ENCODE measurements at regions not wholly inside any gene's neighbourhood (a gene's known extent, or its start where the extent isn't known, plus 50 kb on each side); places are given as distances from the start of the nearest gene placed in this dataset.

- no peaks in the 10 kb centered on the region for H3K27me3 Mint-ChIP-seq (ENCODE audit: low read depth)
- intact Hi-C loops (cut with micrococcal nuclease): no loop called here
- H3K4me1 Mint-ChIP-seq (ENCODE audit: low read depth): peaks cover 3% of the 10 kb centered on the region
- H3K27ac Mint-ChIP-seq: no peak overlapping the region
- H3K9me3 Mint-ChIP-seq: no peaks in the 10 kb centered on the region
- CTCF ChIA-PET: interaction anchor here (0.7 kb wide), 1 partner anchor 60 kb away, joined by 4 read pairs; no protein-coding TSS in a partner anchor
- no peak for DNase-seq
- H3K36me3 Mint-ChIP-seq (ENCODE audit: low read depth): no peaks in the 10 kb centered on the region
- no peak overlapping the region for H3K4me3 Mint-ChIP-seq
These were observed 202.0 kb downstream of the GLI2 start for GRCh38 chr2:120937686-120938044.

GRCh38 chr2:120938045-120938771, 202.5 kb downstream of the GLI2 start:
- intact Hi-C loops (cut with micrococcal nuclease): no loop called here
- H3K4me1 Mint-ChIP-seq (ENCODE audit: low read depth): peaks cover 3% of the 10 kb centered on the region
- no peaks in the 10 kb centered on the region for H3K9me3 Mint-ChIP-seq
- no peak for DNase-seq
- no peaks in the 10 kb centered on the region for H3K36me3 Mint-ChIP-seq (ENCODE audit: low read depth)
- no peaks in the 10 kb centered on the region for H3K27me3 Mint-ChIP-seq (ENCODE audit: low read depth)
- H3K27ac Mint-ChIP-seq: no peak overlapping the region
- CTCF ChIA-PET: interaction anchor here (0.7 kb wide), 1 partner anchor 60 kb away, joined by 4 read pairs; no protein-coding TSS in a partner anchor
- no peak overlapping the region for H3K4me3 Mint-ChIP-seq

GRCh38 chr2:120939595-120940318, 204.1 kb downstream of the GLI2 start:
- Mint-ChIP-seq H3K4me1 (ENCODE audit: low read depth) (peaks cover 3% of the 10 kb centered on the region), H3K27me3 (ENCODE audit: low read depth) (no peaks in the 10 kb centered on the region), H3K27ac (no peak overlapping the region), H3K4me3 (no peak overlapping the region), H3K36me3 (ENCODE audit: low read depth) (no peaks in the 10 kb centered on the region), H3K9me3 (no peaks in the 10 kb centered on the region)
- intact Hi-C loops (cut with micrococcal nuclease): loop anchor here (10.0 kb wide), 1 partner anchor 245 kb away; no protein-coding TSS in a partner anchor
- CTCF ChIA-PET: no interaction called here
- no peak for DNase-seq

- no peak for DNase-seq
- no peak overlapping the region for H3K27ac Mint-ChIP-seq
- intact Hi-C loops (cut with micrococcal nuclease): loop anchor here (10.0 kb wide), 1 partner anchor 246 kb away; no protein-coding TSS in a partner anchor
- H3K27me3 Mint-ChIP-seq (ENCODE audit: low read depth): no peaks in the 10 kb centered on the region
- CTCF ChIA-PET: no interaction called here
- H3K4me3 Mint-ChIP-seq: no peak overlapping the region
- peaks cover 3% of the 10 kb centered on the region for H3K4me1 Mint-ChIP-seq (ENCODE audit: low read depth)
- H3K9me3 Mint-ChIP-seq: no peaks in the 10 kb centered on the region
- no peaks in the 10 kb centered on the region for H3K36me3 Mint-ChIP-seq (ENCODE audit: low read depth)
These were observed 204.6 kb downstream of the GLI2 start for GRCh38 chr2:120940319-120940696.

- Mint-ChIP-seq H3K4me3 (no peak overlapping the region), H3K9me3 (no peaks in the 10 kb centered on the region), H3K36me3 (ENCODE audit: low read depth) (no peaks in the 10 kb centered on the region), H3K27ac (no peak overlapping the region), H3K27me3 (ENCODE audit: low read depth) (no peaks in the 10 kb centered on the region), H3K4me1 (ENCODE audit: low read depth) (peaks cover 3% of the 10 kb centered on the region)
- intact Hi-C loops (cut with micrococcal nuclease): loop anchor here (10.0 kb wide), 1 partner anchor 246 kb away; no protein-coding TSS in a partner anchor
- CTCF ChIA-PET: no interaction called here
- no peak for DNase-seq
These were observed 205.1 kb downstream of the GLI2 start for GRCh38 chr2:120940726-120941256.

GRCh38 chr2:120941571-120942120, 206.0 kb downstream of the GLI2 start:
- Mint-ChIP-seq H3K9me3 (no peaks in the 10 kb centered on the region), H3K36me3 (ENCODE audit: low read depth) (no peaks in the 10 kb centered on the region), H3K27me3 (ENCODE audit: low read depth) (no peaks in the 10 kb centered on the region), H3K27ac (no peak overlapping the region), H3K4me1 (ENCODE audit: low read depth) (peaks cover 3% of the 10 kb centered on the region), H3K4me3 (no peak overlapping the region)
- DNase-seq: no peak
- CTCF ChIA-PET: no interaction called here
- intact Hi-C loops (cut with micrococcal nuclease): loop anchor here (10.0 kb wide), 1 partner anchor 247 kb away; no protein-coding TSS in a partner anchor

GRCh38 chr2:120942658-120943057, 207.0 kb downstream of the GLI2 start:
- Mint-ChIP-seq H3K36me3 (ENCODE audit: low read depth) (no peaks in the 10 kb centered on the region), H3K4me3 (no peak overlapping the region), H3K9me3 (no peaks in the 10 kb centered on the region), H3K4me1 (ENCODE audit: low read depth) (peaks cover 3% of the 10 kb centered on the region), H3K27ac (no peak overlapping the region), H3K27me3 (ENCODE audit: low read depth) (no peaks in the 10 kb centered on the region)
- no peak for DNase-seq
- CTCF ChIA-PET: no interaction called here
- intact Hi-C loops (cut with micrococcal nuclease): loop anchor here (10.0 kb wide), 1 partner anchor 248 kb away; no protein-coding TSS in a partner anchor

GRCh38 chr2:120943403-120944034, 207.9 kb downstream of the GLI2 start:
- no peak for DNase-seq
- Mint-ChIP-seq H3K36me3 (ENCODE audit: low read depth) (no peaks in the 10 kb centered on the region), H3K4me3 (no peak overlapping the region), H3K27ac (no peak overlapping the region), H3K27me3 (ENCODE audit: low read depth) (no peaks in the 10 kb centered on the region), H3K4me1 (ENCODE audit: low read depth) (peaks cover 3% of the 10 kb centered on the region), H3K9me3 (no peaks in the 10 kb centered on the region)
- intact Hi-C loops (cut with micrococcal nuclease): loop anchor here (10.0 kb wide), 1 partner anchor 249 kb away; no protein-coding TSS in a partner anchor
- CTCF ChIA-PET: no interaction called here

GRCh38 chr2:120944575-120944974, 208.9 kb downstream of the GLI2 start:
- H3K4me3 Mint-ChIP-seq: no peak overlapping the region
- H3K9me3 Mint-ChIP-seq: no peaks in the 10 kb centered on the region
- H3K27ac Mint-ChIP-seq: no peak overlapping the region
- no peaks in the 10 kb centered on the region for H3K36me3 Mint-ChIP-seq (ENCODE audit: low read depth)
- no peak for DNase-seq
- H3K27me3 Mint-ChIP-seq (ENCODE audit: low read depth): no peaks in the 10 kb centered on the region
- CTCF ChIA-PET: no interaction called here
- intact Hi-C loops (cut with micrococcal nuclease): loop anchor here (10.0 kb wide), 1 partner anchor 250 kb away; no protein-coding TSS in a partner anchor
- H3K4me1 Mint-ChIP-seq (ENCODE audit: low read depth): peaks cover 3% of the 10 kb centered on the region

GRCh38 chr2:120945091-120945490, 209.4 kb downstream of the GLI2 start:
- Mint-ChIP-seq H3K9me3 (no peaks in the 10 kb centered on the region), H3K4me1 (ENCODE audit: low read depth) (no peaks in the 10 kb centered on the region), H3K36me3 (ENCODE audit: low read depth) (no peaks in the 10 kb centered on the region), H3K27me3 (ENCODE audit: low read depth) (no peaks in the 10 kb centered on the region), H3K4me3 (no peak overlapping the region), H3K27ac (no peak overlapping the region)
- intact Hi-C loops (cut with micrococcal nuclease): loop anchor here (10.0 kb wide), 1 partner anchor 250 kb away; no protein-coding TSS in a partner anchor
- no peak for DNase-seq
- CTCF ChIA-PET: interaction anchor here (0.6 kb wide), 1 partner anchor 83 kb away, joined by 3 read pairs; no protein-coding TSS in a partner anchor

GRCh38 chr2:120945832-120946499, 210.3 kb downstream of the GLI2 start:
- H3K4me1 Mint-ChIP-seq (ENCODE audit: low read depth): no peaks in the 10 kb centered on the region
- H3K36me3 Mint-ChIP-seq (ENCODE audit: low read depth): no peaks in the 10 kb centered on the region
- intact Hi-C loops (cut with micrococcal nuclease): loop anchor here (10.0 kb wide), 1 partner anchor 251 kb away; no protein-coding TSS in a partner anchor
- DNase-seq: no peak
- H3K27me3 Mint-ChIP-seq (ENCODE audit: low read depth): no peaks in the 10 kb centered on the region
- H3K4me3 Mint-ChIP-seq: no peak overlapping the region
- CTCF ChIA-PET: interaction anchor here (0.6 kb wide), 2 partner anchors 84 to 321 kb away, joined by 3 read pairs; no protein-coding TSS in a partner anchor
- H3K27ac Mint-ChIP-seq: no peak overlapping the region
- no peaks in the 10 kb centered on the region for H3K9me3 Mint-ChIP-seq

Measured in activated naive CD4-positive, alpha-beta T cell treated with anti-CD3 and anti-CD28 coated beads for 36 hours (primary cell).